NCI-H2227 (cell line): ENCODE measurements at regions not wholly inside any gene's neighbourhood (a gene's known extent, or its start where the extent isn't known, plus 50 kb on each side); places are given as distances from the start of the nearest gene placed in this dataset.

Source experiments
- DNase-seq: peaks from one replicate; lab custom pipeline; 2025; ENCODE audit not compliant: unreplicated experiment; lab: John Stamatoyannopoulos, UW

GRCh38 chr14:100955201-100955600, 51.7 kb upstream of the RTL1 start:
- DNase-seq: no peak

- no peak for DNase-seq
Measured at GRCh38 chr14:100962494-100962893, 59.0 kb upstream of the RTL1 start.

GRCh38 chr14:100965296-100965695, 61.8 kb upstream of the RTL1 start:
- no peak for DNase-seq

GRCh38 chr14:100967178-100967577, 63.7 kb upstream of the RTL1 start:
- no peak for DNase-seq

- DNase-seq: no peak
Measured at GRCh38 chr14:100967930-100968329, 64.4 kb upstream of the RTL1 start.

- no peak for DNase-seq
Measured at GRCh38 chr14:100972118-100972897, 68.8 kb upstream of the RTL1 start.

GRCh38 chr14:100975671-100976070, 72.1 kb upstream of the RTL1 start:
- no peak for DNase-seq

GRCh38 chr14:100979079-100979478, 75.6 kb upstream of the RTL1 start:
- no peak for DNase-seq

GRCh38 chr14:100979780-100980179, 76.3 kb upstream of the RTL1 start:
- no peak for DNase-seq

- DNase-seq: no peak
Measured at GRCh38 chr14:100980823-100981222, 77.3 kb upstream of the RTL1 start.

GRCh38 chr14:100981809-100982208, 78.3 kb upstream of the RTL1 start:
- no peak for DNase-seq

GRCh38 chr14:100982353-100982752, 78.8 kb upstream of the RTL1 start:
- no peak for DNase-seq

GRCh38 chr14:100982762-100983161, 79.2 kb upstream of the RTL1 start:
- no peak for DNase-seq

GRCh38 chr14:100983710-100984109, 80.2 kb upstream of the RTL1 start:
- DNase-seq: no peak

GRCh38 chr14:100988011-100988410, 84.5 kb upstream of the RTL1 start:
- DNase-seq: no peak

- no peak for DNase-seq
Measured at GRCh38 chr14:100988411-100988900, 84.9 kb upstream of the RTL1 start.

GRCh38 chr14:100988956-100989355, 85.4 kb upstream of the RTL1 start:
- no peak for DNase-seq

- DNase-seq: no peak
Measured at GRCh38 chr14:100989924-100990323, 86.4 kb upstream of the RTL1 start.

- DNase-seq: no peak
Measured at GRCh38 chr14:100994082-100994481, 90.6 kb upstream of the RTL1 start.

- no peak for DNase-seq
Measured at GRCh38 chr14:100994756-100995330, 91.3 kb upstream of the RTL1 start.

- DNase-seq: no peak
Measured at GRCh38 chr14:101000711-101001250, 97.3 kb upstream of the RTL1 start.

- DNase-seq: no peak
Measured at GRCh38 chr14:101001311-101002069, 98.0 kb upstream of the RTL1 start.
